ENCODE measurements at regions not wholly inside any gene's neighbourhood (a gene's known extent, or its start where the extent isn't known, plus 50 kb on each side); places are given as distances from the start of the nearest gene placed in this dataset.

DNA sequence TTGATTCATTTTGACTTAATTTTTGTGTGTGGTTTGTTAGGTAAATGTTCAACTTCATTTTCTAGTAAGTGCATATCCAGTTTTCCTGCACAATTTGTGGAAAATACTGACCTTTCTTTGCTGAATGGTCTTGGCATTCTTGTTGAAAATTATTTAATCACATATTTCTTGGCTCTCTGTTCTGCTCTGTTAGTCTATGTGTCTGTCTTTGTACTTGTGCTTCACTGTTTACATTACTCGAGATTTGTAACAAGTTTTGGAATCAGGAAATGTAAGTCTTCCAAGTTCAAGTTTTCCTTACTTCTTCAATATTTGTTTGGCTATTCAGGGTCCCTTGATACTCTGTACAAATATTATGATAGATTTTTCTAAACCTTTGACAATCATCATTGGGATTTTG lies 838.2 kb upstream of the POM121L12 start:
- Mint-ChIP-seq H3K27ac (ENCODE audit: unreplicated experiment) (no peak overlapping the region), H3K27me3 (ENCODE audit: unreplicated experiment) (peaks cover 2% of the 10 kb centered on the region), H3K9me3 (ENCODE audit: unreplicated experiment) (no peaks in the 10 kb centered on the region), H3K36me3 (ENCODE audit: unreplicated experiment) (no peaks in the 10 kb centered on the region), H3K4me1 (ENCODE audit: low read depth, unreplicated experiment) (peaks cover 3% of the 10 kb centered on the region), H3K4me3 (ENCODE audit: unreplicated experiment) (no peak overlapping the region)
- TF ChIP-seq, protein P1, sequence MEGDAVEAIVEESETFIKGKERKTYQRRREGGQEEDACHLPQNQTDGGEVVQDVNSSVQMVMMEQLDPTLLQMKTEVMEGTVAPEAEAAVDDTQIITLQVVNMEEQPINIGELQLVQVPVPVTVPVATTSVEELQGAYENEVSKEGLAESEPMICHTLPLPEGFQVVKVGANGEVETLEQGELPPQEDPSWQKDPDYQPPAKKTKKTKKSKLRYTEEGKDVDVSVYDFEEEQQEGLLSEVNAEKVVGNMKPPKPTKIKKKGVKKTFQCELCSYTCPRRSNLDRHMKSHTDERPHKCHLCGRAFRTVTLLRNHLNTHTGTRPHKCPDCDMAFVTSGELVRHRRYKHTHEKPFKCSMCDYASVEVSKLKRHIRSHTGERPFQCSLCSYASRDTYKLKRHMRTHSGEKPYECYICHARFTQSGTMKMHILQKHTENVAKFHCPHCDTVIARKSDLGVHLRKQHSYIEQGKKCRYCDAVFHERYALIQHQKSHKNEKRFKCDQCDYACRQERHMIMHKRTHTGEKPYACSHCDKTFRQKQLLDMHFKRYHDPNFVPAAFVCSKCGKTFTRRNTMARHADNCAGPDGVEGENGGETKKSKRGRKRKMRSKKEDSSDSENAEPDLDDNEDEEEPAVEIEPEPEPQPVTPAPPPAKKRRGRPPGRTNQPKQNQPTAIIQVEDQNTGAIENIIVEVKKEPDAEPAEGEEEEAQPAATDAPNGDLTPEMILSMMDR (IDR thresholded peaks at IDR 0.05; ENCODE audit: partially characterized antibody, unreplicated experiment) = no peak
- DNase-seq = no peak

DNA sequence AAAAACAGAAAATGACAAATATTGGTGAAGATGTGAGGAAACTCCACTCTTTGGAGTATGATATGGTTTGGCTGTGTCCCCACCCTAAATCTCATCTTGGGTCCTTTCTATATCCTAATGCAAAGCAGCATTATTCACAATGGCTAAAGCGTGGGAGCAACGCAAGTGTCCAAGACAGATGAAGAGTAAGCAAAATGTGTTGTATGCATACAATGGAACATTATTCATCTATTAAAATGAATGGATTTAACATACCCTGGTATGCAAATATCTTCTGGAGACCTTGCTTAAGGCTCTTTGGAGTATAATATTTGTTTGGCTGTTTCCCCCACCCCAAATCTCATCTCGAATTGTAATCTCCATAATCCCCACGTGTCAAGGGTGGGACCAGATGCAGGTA lies 839.8 kb upstream of the POM121L12 start:
- no peak for DNase-seq
- Mint-ChIP-seq H3K9me3 (ENCODE audit: unreplicated experiment) (no peaks in the 10 kb centered on the region), H3K4me3 (ENCODE audit: unreplicated experiment) (no peak overlapping the region), H3K27me3 (ENCODE audit: unreplicated experiment) (peaks cover 2% of the 10 kb centered on the region), H3K4me1 (ENCODE audit: low read depth, unreplicated experiment) (peaks cover 3% of the 10 kb centered on the region), H3K27ac (ENCODE audit: unreplicated experiment) (no peak overlapping the region), H3K36me3 (ENCODE audit: unreplicated experiment) (no peaks in the 10 kb centered on the region)
- TF ChIP-seq, protein P1 (IDR thresholded peaks at IDR 0.05; ENCODE audit: partially characterized antibody, unreplicated experiment) = no peak

DNA sequence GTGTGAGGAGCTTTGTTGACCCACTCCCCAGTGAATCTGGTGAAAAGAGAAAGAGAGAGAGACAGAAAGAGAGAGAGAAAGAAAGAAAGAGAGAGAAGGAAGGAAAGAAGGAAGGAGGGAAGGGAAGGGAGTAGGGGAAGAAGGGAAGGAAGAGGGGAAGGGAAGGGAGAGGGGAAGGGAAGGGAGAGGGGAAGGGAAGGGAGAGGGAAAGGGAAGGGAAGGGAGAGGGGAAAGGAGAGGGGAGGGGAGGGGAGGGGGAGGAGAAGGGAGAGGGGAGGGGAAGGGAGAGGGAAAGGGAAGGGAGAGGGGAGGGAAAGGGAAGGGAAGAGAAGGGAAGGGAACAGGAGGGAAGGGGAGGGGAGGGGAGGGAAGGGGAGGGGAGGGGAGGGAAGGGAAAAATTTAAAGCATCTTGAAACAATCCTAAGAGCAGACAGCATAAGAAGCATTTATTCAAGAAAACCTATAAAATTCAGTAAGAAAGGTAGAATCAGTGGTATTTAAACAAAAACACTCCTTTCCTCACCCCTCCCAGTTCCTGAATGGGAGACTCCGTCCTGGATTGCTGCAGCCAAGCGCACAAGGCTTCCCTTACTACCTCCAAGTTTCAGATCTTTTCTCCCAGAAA lies 846.2 kb upstream of the POM121L12 start:
- H3K27me3 Mint-ChIP-seq (ENCODE audit: unreplicated experiment) = peaks cover 2% of the 10 kb centered on the region
- no peak overlapping the region for H3K27ac Mint-ChIP-seq (ENCODE audit: unreplicated experiment)
- TF ChIP-seq, protein P1 (IDR thresholded peaks at IDR 0.05; ENCODE audit: partially characterized antibody, unreplicated experiment) = no peak
- peaks cover 7% of the 10 kb centered on the region for H3K36me3 Mint-ChIP-seq (ENCODE audit: unreplicated experiment)
- no peaks in the 10 kb centered on the region for H3K9me3 Mint-ChIP-seq (ENCODE audit: unreplicated experiment)
- DNase-seq = no peak
- H3K4me3 Mint-ChIP-seq (ENCODE audit: unreplicated experiment) = no peak overlapping the region
- no peaks in the 10 kb centered on the region for H3K4me1 Mint-ChIP-seq (ENCODE audit: low read depth, unreplicated experiment)

DNA sequence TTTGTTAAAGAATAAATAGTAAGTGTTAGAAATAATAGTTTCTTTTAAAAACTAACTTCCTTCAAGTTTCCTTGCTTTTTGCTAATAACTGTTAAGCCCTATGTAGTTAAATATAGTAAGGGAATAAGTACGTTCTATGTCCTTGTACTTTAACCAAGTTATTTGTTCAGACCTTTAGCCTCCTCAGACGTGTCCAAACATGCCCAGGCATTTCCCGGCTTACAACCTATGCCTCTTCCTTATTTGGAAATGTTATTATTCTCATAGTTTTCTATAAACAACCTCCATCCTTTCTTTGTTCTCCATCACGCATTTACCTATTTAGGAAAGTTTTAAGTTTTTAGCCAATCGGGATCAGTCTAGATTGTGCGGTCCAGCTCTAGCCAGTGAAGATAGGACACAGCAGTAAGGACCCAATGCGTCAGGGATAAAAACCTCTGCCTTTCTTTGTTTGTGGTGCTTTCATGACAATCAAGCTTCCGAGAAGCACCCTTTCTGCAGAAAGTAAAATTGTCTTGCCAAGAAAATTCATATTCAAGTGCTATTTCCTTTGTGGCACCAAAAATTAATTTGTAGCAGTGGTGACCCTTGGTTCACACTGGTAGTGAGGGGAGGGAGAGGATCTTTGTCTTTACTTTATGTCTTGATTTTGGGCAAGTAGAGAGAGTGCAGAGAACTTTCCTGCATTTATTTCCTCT lies 851.3 kb upstream of the POM121L12 start:
- H3K36me3 Mint-ChIP-seq (ENCODE audit: unreplicated experiment) = peaks cover 11% of the 10 kb centered on the region
- H3K9me3 Mint-ChIP-seq (ENCODE audit: unreplicated experiment) = no peaks in the 10 kb centered on the region
- H3K4me3 Mint-ChIP-seq (ENCODE audit: unreplicated experiment) = no peak overlapping the region
- peaks cover 2% of the 10 kb centered on the region for H3K27me3 Mint-ChIP-seq (ENCODE audit: unreplicated experiment)
- no peak for DNase-seq
- TF ChIP-seq, protein P1 (IDR thresholded peaks at IDR 0.05; ENCODE audit: partially characterized antibody, unreplicated experiment) = no peak
- peaks cover 11% of the 10 kb centered on the region for H3K4me1 Mint-ChIP-seq (ENCODE audit: low read depth, unreplicated experiment)
- H3K27ac Mint-ChIP-seq (ENCODE audit: unreplicated experiment) = no peak overlapping the region

DNA sequence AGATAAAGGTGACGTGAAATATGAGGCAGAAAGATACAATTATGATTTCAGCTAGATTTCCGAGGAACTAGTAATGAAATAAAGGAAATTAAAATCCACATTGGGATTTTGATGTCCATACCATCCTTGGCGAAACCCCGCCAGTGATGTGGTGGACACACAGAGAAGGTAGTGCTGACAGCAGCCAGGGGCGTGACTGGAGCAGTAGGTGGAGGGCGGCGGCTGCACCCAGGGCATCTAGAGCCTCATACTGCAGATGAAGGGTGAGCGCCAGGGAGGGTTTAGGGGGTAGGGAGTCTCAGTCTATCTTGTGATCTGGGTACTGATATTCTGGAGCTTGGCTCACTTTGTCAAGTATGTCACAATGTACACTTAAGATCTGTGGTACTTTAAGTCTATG lies 855.5 kb upstream of the POM121L12 start:
- Mint-ChIP-seq H3K4me1 (ENCODE audit: low read depth, unreplicated experiment) (peaks cover 14% of the 10 kb centered on the region), H3K27me3 (ENCODE audit: unreplicated experiment) (peaks cover 3% of the 10 kb centered on the region), H3K36me3 (ENCODE audit: unreplicated experiment) (peaks cover 9% of the 10 kb centered on the region), H3K4me3 (ENCODE audit: unreplicated experiment) (no peak overlapping the region), H3K9me3 (ENCODE audit: unreplicated experiment) (no peaks in the 10 kb centered on the region), H3K27ac (ENCODE audit: unreplicated experiment) (peak overlapping the region; percentile 49)
- DNase-seq = no peak
- TF ChIP-seq, protein P1 (IDR thresholded peaks at IDR 0.05; ENCODE audit: partially characterized antibody, unreplicated experiment) = no peak
